GM21381 (cell line): ENCODE measurements at regions not wholly inside any gene's neighbourhood (a gene's known extent, or its start where the extent isn't known, plus 50 kb on each side); places are given as distances from the start of the nearest gene placed in this dataset.
"Not testable (repeated sequence)": the region's sequence is repeated elsewhere in the genome, so short reads cannot be mapped to it uniquely, and the experiment has no call there.

Experiments
- ATAC-seq: cut with Tn5 transposase; IDR thresholded peaks from one replicate; pipeline ENCODE4 v1.9.1; 2021; ENCODE audit warnings: mild to moderate bottlenecking, moderate library complexity; ENCODE audit not compliant: unreplicated experiment

- ATAC-seq = no peak
Measured at GRCh38 chr19:28155265-28155664, 1057.7 kb downstream of the UQCRFS1 start.

GRCh38 chr19:28154077-28154476 is 1058.9 kb downstream of the UQCRFS1 start:
- no peak for ATAC-seq

GRCh38 chr19:28153123-28153522 is 1059.8 kb downstream of the UQCRFS1 start:
- no peak for ATAC-seq

- no peak for ATAC-seq
Measured at GRCh38 chr19:28152195-28152594, 1060.8 kb downstream of the UQCRFS1 start.

GRCh38 chr19:28150129-28150528 is 1062.8 kb downstream of the UQCRFS1 start:
- no peak for ATAC-seq

GRCh38 chr19:28148554-28148953 is 1064.4 kb downstream of the UQCRFS1 start:
- no peak for ATAC-seq

- ATAC-seq = no peak
Measured at GRCh38 chr19:28142258-28142657, 1070.7 kb downstream of the UQCRFS1 start.

- no peak for ATAC-seq
Measured at GRCh38 chr19:28140201-28140600, 1072.8 kb downstream of the UQCRFS1 start.

GRCh38 chr19:28137772-28138171 is 1075.2 kb downstream of the UQCRFS1 start:
- no peak for ATAC-seq

- no peak for ATAC-seq
Measured at GRCh38 chr19:28136796-28137195, 1076.2 kb downstream of the UQCRFS1 start.

GRCh38 chr19:28135825-28136224 is 1077.1 kb downstream of the UQCRFS1 start:
- ATAC-seq = no peak

GRCh38 chr19:28134311-28134710 is 1078.6 kb downstream of the UQCRFS1 start:
- no peak for ATAC-seq

GRCh38 chr19:28130881-28131280 is 1082.1 kb downstream of the UQCRFS1 start:
- ATAC-seq = not testable (repeated sequence)

GRCh38 chr19:28130066-28130511 is 1082.9 kb downstream of the UQCRFS1 start:
- no peak for ATAC-seq

GRCh38 chr19:28128341-28128740 is 1084.6 kb downstream of the UQCRFS1 start:
- ATAC-seq = no peak

- no peak for ATAC-seq
Measured at GRCh38 chr19:28126135-28126898, 1086.6 kb downstream of the UQCRFS1 start.

GRCh38 chr19:28122734-28123133 is 1090.2 kb downstream of the UQCRFS1 start:
- ATAC-seq = no peak

GRCh38 chr19:28118235-28118634 is 1094.7 kb downstream of the UQCRFS1 start:
- ATAC-seq = no peak

GRCh38 chr19:28117143-28117542 is 1095.8 kb downstream of the UQCRFS1 start:
- no peak for ATAC-seq

GRCh38 chr19:28116379-28116778 is 1096.6 kb downstream of the UQCRFS1 start:
- not testable (repeated sequence) for ATAC-seq

- no peak for ATAC-seq
Measured at GRCh38 chr19:28103921-28104320, 1109.0 kb downstream of the UQCRFS1 start.

GRCh38 chr19:28084659-28085157 is 1128.2 kb downstream of the UQCRFS1 start:
- ATAC-seq = not testable (repeated sequence)

GRCh38 chr19:28076628-28077027 is 1136.3 kb downstream of the UQCRFS1 start:
- ATAC-seq = no peak
